GM19351 (cell line): ENCODE measurements at regions not wholly inside any gene's neighbourhood (a gene's known extent, or its start where the extent isn't known, plus 50 kb on each side); places are given as distances from the start of the nearest gene placed in this dataset.

Experiments
- ATAC-seq: cut with Tn5 transposase; IDR thresholded peaks from one replicate; pipeline ENCODE4 v1.9.1; 2021; ENCODE audit warnings: mild to moderate bottlenecking, moderate library complexity; ENCODE audit not compliant: unreplicated experiment

DNA sequence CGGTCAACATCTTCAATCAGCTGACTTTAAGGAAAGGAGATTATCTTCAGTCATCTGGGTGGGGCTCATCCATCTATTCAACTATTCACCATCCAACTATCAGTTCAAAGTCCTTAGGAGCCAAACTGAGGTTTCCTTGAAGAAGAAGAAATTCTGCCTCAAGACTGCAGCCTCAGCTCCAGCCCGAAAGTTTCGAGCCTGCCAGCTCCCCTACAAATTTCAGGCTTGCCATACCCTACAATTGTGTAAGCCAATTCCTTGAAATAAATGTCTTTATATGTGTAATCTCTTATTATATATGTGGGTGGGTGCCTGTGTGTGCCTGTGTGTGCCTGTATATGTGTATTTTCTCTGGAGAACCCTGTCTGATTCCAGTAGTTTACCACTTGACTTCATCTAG lies 447.8 kb downstream of the INHBA start:
- no peak for ATAC-seq

DNA sequence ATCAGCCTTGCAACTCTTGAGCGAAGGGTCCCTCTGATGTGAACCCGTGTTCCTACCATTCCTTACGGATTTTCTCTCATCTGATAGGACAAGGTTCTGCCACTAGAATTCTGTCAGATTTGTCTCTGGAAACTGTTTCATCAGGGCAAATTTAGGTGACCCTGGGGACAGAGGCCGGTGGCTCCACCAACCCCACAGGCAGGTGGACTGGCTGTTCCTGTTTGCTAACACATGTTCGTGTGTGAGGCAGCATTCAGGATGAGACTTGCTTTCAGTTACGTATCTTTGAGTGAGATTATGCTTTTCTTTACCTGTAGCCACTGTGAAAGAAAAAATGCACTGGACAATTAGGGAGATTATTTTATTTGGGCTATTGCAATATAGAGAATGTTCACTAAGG lies 449.9 kb downstream of the INHBA start:
- no peak for ATAC-seq

DNA sequence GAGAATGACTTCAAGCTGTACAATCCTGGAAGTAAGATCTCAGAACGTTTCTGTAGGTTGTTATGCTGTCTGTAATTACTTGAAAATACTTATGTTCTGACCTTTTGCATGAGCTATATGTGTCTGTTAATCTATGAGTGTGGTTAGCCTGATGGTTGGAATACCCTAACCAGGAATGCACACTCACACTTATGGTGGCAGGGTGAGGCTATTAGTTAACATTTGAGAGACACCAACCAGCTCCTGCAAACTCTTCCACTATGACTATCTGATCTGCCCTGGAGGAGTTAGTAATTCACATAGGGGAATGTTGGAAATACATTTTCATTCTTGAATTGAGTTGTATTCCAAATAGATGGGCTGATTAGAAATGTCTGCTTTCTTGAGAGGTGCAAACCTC lies 450.3 kb downstream of the INHBA start:
- no peak for ATAC-seq

DNA sequence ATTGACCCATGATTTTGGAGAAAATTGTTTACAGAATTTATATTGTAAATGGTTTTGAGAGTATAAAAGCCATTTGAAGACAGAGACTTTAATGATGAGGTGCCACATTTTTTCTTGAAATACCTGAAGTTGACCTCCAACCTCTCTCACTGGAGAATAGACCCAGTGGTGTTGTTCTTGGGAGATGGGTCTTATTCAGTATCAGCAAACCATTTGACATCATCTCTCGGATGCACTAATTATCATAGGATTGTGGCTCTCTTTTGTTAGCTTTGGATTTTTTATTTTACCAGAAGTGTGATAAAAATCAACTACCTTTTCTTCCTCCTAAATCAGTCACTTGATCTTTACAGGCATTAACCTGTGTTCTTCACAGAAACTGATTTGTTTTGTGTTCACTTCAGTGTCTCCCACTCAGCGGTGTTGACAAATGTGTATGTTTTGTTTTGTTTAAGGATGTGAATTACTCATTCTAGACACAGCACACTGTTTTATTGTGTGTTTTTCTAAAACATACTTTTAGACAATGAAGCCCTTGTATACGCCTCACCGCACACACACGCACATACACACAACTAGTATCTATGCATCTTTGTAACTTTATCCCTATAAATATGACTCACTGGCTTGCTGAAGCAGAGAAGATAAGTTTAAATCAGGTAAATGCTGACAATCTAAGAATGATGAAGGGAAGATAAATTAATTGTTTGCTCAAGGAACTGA lies 455.6 kb downstream of the INHBA start:
- no peak for ATAC-seq

DNA sequence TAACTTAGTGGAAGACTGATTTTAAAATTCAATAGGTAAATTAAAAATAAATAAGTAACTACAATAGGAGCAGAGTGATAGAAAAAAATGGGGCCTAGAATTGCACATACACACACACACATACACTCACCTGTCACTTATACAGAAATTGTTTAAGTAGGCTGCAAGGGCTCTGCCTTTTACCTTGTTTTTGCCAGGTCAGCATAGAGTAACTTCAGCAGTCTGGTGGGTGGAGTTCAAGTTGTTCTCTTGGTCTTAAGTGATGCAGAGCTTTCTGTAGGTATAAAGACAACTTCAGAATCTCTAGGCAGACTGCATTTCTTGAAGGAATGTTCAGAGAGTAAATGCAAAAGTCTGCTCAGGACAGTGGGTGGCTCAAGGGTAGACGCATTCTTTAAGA lies 457.0 kb downstream of the INHBA start:
- ATAC-seq, result no peak

DNA sequence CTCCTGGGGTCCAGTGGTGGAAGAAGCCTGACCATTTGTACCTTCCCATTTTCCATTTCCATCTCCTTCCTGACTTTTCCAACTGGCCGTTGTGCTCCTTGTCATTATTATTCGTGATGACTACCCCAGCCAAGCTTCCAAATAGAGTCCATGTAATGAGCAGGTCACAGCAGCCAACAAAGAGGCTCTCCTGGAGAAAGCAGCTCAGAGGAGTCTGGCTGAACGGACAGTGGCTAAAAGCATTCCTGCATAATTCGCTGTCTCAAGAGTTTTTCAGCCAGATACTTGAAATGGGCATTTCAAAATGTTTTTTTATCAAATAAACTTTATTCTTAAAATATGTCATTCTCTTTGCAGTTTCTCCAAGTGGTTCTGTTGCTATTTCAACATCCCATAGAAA lies 458.6 kb downstream of the INHBA start:
- ATAC-seq, result no peak

DNA sequence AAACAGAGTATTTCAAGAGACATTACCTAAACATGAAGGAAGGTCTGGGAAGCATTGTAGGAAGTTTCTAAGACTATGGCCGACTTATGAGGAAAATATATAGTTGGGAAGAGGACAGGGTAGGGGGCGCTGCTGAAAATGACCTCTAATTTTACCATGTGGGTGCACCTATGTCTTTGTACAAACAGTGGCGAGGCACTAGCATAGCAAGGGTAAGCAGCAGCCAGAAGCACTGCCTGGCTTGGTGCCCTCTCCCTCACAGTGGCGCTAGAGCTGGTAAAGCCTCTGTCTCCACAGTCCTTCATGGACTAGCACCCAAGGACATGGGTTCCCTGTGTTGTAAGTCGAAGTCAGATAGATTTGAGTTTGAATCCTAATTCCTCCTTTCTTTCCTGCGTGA lies 461.2 kb downstream of the INHBA start:
- no peak for ATAC-seq

DNA sequence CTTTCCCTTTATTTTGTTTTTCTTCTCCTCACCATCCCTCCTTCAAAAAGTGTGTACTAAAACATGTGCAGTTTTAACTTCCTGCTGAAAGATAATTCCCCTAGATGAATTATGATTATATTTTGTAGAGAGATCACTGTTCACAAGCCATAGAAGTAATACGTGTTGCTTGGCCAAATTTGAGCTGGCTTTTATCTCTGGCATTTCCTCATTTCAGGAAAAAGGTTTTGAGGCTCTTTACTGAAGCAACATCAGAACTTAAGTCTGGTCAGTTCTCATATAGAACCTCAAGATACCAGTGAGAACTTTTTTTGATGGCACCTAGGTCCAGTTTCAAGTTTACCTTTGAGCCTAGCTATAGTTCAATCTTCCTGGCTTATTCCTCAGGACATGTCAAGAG lies 463.3 kb downstream of the INHBA start:
- ATAC-seq, result no peak

DNA sequence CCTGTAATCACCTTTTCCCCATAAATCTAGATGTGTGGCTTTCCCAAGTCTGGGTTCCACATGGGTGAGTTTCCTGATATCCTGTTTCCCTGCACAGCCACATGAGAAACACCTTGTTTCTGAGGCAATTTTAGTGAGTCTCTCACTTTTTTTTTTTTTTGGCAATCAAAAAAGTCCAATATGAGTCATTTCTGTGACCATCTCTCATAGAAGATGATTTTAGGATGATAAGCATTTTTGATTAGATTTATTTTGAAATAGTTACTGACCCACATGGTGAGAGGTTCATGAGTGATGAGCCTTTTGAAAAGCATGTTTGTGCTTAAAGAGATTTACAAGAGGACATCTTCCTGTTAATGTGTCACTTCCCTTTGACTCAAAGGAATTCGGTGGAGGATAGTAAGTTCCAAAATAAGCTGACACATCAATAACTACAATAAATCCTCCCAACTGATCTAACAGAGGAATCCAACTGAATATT lies 464.0 kb downstream of the INHBA start:
- no peak for ATAC-seq

DNA sequence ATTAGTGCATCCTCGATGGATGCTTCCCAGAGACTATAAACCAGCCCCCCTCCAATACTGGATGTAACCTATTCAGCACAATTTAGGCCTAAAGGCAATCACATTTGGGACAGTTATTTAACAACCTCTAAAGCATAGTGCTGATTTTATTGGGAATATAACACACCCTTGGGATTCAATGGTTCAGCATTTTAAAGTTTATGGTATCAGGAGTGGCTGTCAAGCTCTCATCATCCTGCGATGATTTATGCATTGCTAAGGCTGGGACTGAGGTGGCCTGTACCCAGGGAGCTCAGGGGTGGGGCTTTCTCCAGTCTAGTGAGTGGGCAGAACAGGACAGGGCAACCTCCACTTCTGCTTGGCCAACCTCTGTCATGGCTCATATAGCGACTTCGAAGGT lies 464.9 kb downstream of the INHBA start:
- no peak for ATAC-seq

DNA sequence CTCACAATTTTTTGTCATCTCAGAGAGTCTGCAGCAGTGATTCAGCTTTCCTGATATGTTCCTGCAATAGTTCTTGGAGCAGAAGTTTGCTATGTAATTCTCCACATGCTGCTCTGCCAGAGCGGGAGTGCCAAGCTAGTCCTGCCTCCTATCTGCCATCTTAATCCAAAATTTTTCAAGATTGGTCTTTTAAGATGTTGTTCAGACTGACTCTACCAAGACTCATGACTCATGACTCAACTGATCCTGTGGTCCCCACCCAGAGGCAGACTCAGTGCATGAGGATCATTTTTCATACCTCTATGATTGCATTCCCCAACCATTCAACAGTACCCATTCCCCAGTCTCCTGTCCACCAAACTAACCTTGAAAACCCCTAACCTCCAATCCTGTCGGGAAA lies 470.8 kb downstream of the INHBA start:
- ATAC-seq, result no peak

DNA sequence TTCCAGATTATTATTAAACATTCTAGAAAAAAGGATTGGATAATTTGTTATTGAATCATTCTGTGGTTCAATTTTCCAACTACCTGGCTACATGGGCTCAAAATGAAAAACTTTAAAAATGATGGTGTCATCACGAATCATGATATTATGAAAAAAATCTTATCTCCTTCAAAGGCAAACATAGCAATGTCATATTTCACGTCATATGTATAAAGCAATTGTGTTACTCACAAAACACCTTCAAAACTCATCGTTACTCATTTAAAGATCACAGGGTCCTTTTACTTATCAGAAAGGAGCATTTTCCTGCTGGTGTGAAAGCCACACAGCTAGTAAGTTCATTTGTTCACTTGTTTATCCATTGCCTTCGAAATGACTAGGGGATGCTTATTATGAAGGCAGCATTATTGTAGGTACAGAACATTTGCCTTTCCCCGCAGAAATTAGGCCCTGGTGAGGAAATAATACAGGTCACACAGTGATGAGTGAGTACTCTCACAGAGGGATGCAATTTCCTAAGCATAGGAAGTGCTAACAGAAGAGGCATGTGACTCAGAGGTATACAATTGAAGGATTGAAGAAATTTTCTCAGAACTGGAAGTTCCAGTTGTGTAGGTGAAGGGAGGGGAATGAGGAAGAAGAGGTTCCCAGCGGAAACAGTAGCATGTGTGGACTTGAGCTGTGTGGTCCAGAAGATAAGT lies 478.7 kb downstream of the INHBA start:
- ATAC-seq, result no peak

DNA sequence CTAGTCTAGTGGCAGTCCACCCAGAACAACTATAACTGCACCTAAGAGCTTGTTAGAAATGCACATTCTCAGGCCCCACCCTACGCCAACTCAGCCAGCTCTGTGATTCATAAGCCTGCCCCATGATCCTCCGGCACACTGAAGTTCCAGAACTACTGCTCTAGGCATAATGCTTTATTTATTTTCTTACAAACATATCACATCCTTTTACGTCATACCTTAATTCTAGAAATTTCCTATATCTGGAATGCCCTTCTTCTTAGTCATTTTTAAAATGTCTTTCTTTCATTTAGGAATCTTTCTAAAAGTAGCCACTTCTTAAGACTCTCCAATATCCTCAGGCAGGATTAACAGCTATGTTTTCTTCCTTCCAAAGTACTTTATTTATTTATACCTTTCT lies 480.1 kb downstream of the INHBA start:
- ATAC-seq, result no peak

DNA sequence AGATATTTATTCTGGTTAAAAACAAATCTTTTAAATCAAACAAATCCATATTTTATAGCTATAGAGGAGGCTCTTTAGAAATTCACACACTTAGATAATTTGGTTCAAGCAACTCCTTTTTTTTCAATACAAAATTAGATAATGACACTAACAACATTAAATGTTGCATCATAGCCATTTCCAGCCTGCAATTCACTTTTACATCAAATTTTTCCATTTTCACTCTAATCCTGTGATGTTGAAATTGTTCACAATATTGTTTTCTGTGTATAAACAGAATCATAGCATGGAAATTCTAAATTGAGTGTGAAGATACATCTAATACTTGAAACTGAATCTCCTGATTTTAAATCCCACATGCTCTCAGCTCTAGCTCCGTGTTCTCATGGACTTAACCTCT lies 482.6 kb downstream of the INHBA start:
- no peak for ATAC-seq

DNA sequence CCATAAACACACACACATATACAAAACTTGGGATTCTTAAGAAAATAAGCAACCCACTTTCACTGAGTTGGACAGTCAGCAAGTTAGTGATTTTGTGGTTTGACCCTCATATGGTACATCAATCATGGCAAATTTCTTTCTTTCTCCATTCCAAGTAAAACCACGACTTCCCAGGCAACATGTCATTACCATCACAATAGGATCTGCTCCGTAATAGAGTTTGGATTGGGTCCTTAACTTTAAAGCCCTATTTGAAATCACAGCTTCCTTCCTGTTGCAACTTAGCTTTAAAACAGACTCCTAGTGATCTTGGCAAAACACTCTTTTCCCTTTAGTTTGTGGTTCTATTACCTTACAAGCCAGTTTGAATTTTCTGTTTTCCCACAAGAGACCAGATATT lies 483.6 kb downstream of the INHBA start:
- ATAC-seq, result no peak

DNA sequence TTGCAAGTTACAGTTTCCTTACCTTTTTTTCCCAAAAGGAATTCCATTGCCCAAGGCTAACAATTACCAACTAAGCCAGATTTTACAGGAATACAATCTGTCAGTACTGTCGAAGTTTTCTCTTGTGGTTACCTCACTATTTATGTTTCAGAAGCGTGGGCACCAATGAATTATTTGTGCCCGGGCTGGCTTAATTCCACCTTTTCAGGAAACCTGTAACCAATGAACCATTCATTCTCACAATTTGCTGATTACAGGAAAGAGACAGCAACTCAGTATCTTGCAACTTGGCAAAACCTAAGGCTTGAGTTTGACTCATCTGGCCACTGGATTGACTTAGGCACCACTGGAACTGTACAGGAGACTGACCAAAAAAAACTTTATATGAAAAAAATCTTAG lies 485.6 kb downstream of the INHBA start:
- ATAC-seq, result no peak

DNA sequence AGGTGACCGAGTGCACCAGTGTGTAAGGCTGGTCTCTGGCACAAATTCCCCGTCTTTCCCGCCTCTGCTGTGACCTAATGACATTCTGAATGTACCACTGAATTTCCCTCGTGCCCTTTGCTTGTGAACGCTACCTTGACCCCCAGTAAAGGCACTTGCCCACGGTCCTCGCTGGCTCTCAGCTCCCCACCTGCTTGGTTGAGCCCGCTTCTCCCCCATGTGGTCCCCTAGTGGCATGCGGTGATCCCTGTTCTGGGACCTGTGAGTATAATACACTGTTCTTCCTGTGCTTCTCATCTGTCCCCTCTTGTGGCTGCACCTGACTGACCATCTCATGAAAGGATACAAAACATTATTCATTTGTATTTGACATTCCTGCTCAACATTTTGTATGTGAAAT lies 495.7 kb downstream of the INHBA start:
- no peak for ATAC-seq

DNA sequence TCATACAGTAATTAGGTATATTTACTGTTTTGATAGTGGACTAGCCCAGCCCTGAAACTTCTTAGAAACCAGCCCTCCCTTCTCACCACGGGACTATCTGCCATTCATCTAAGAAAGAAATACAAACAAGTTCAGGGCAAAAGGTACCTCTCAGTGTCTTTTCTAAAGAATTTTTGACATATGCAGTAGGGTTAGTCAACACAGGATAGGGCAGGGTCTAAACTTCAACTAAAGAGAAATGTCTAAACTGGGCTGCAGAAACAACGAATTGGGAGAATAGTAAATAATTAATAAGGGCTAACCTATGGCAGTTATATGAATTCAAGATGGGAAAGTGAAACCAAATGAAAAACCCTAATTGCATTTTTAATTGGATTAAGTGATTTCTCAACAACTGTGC lies 496.6 kb downstream of the INHBA start:
- ATAC-seq, result peak; percentile 38

DNA sequence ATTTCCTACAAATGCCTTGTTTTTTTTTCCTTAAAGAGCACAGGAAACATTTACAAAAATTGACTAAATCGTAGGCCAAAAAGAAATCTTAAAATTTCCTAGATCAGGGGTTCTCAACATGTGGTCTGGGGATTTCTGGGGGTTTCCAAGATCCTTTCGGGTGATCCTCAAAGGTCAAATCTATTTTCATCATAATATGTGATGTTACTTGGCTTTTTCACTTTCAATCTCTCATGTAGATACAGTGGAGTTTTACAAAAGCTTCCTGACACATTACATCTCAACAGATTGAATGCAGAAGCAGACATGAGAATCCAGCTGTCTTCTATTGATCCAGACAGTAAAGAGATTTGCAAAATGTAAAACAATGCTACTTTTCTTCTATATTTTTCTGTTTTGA lies 497.3 kb downstream of the INHBA start:
- peak; percentile 75 for ATAC-seq

DNA sequence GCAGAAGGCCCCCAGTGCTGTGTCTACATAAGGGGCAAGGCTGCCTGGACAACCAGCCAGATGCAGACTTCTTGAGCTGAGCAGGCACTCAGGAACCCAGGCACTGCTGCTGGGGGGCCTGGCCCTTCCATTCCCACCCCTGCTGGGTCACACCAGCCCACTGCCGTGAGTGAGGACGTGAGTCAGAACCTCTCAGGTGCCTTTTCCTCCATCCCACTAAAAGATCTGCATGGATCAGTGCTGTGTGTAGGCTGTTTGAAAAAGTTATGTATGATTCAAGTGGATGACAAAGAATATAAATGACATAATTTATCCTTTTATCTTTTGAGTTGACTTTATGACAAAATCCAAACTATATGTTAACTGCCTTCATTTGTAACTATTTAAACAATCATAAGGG lies 499.3 kb downstream of the INHBA start:
- no peak for ATAC-seq

DNA sequence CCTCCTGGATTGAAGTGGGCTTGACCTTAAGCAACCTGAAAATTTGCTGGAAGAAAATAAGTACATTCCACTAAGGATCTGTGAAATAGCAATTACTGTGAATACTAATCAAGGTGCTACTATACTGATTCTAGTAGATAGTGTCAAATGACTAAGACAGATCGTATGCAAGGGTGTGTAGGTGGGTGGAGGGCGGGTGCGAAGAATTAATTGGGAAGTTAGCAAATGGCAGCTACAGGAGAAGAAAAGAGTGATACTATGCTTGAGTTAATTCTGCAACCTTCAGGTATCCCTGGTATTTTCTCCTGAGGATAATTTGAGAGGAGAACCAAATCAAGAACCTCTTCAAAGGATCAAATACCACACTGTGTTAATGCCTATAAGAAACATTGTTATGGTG lies 501.9 kb downstream of the INHBA start:
- no peak for ATAC-seq

DNA sequence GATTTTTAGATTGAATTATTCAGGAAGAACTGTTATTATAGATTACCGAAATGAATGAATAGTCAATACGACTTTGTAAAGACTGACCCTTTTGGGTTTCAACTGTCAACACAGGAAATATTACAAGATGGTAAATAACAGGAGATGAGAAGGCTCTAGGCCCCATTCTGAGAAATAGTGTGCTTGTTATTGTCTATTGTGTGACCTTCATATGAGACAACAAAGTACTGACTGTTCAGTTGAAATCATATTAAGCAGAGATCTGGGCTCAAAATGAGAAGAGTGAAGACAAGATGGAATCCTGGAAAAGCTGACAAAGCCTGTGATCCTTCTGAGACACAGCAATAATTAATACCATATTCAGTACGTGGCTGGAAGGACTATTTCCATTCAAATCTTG lies 503.8 kb downstream of the INHBA start:
- no peak for ATAC-seq

DNA sequence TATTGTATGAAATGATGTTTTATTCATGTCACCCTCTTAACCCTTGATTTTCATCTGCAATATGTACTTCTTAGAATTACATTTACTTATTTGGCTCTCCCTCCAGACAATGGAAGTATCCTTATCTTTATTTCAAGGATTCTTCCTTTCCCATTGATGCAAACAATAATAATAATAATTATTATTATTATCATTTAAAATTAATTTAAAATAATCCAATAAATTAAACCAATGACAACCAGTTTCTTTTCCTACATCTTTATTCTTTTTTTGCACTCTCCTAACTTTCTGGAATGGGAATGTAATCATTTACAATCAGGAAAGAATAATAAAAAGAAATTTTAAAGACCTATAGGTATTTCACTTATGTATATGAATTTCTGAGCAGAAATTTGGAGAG lies 504.4 kb downstream of the INHBA start:
- no peak for ATAC-seq
